ENCODE measurements at regions not wholly inside any gene's neighbourhood (a gene's known extent, or its start where the extent isn't known, plus 50 kb on each side); places are given as distances from the start of the nearest gene placed in this dataset.
"Not testable (repeated sequence)": the region's sequence is repeated elsewhere in the genome, so short reads cannot be mapped to it uniquely, and the experiment has no call there.

- H3K36me3 ChIP-seq (ENCODE audit: control insufficient read depth, insufficient read depth, low read length); in situ Hi-C loops (cut with MboI; ENCODE audit: low sequenced_read_pairs); BruUV-seq (replicated peaks): not testable (repeated sequence)
These were observed 231.1 kb upstream of the NOTCH2NLA start for GRCh38 chr1:146459939-146460338.

DNA sequence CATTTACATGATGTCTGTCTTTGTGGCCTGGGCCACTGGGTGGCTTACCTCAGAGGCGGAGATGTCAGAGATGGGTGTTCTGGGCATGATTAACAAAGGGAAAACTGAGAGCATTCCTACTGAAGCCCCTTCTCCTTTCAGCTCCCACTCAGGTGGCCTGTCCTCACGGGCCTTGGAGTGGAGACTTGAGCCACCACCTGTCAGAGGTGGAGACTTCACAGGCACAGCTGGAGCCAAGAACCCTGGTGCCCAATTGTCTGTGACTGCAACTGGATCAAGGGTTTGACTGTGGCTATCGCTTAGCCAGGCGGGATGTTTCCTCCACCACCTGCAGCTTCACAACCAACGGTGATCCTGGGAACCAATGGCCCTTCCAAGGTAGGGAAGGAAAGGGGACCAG, 230.5 kb upstream of the NOTCH2NLA start:
- H2BK20ac ChIP-seq (ENCODE audit: low read depth, low read length); H2AK5ac ChIP-seq (ENCODE audit: low read depth, low read length); H3K27me3 ChIP-seq (ENCODE audit: control insufficient read depth, insufficient read depth, low read length); H3K4me2 ChIP-seq (ENCODE audit: low read depth, low read length); H3K27ac ChIP-seq (ENCODE audit: insufficient read depth, low read length); H3K23ac ChIP-seq (ENCODE audit: low read depth, low read length); H3K36me3 ChIP-seq (ENCODE audit: control insufficient read depth, insufficient read depth, low read length); H3K18ac ChIP-seq (ENCODE audit: low read depth, low read length); H3K79me1 ChIP-seq (ENCODE audit: low read depth in 1 of 2, low read length in 2 of 2); H4K91ac ChIP-seq (ENCODE audit: insufficient read depth, low read depth, low read length); ATAC-seq (ENCODE audit: low read depth); POLR2A ChIA-PET (ENCODE audit: unreplicated experiment); intact Hi-C loops (cut with micrococcal nuclease); H2BK5ac ChIP-seq (ENCODE audit: low read depth, low read length, poor library complexity, severe bottlenecking); H3K9ac ChIP-seq (ENCODE audit: low read depth, low read length); H4K20me1 ChIP-seq (ENCODE audit: insufficient read depth, low read length); H3K9me1 ChIP-seq (ENCODE audit: insufficient read depth, low read length); H2AFZ ChIP-seq (replicated peaks; ENCODE audit: low read length, poor library complexity); H3K4me3 ChIP-seq (ENCODE audit: insufficient read depth, low read depth, low read length); H2BK15ac ChIP-seq (ENCODE audit: low read depth, low read length); H2BK120ac ChIP-seq (ENCODE audit: low read depth, low read length); H4K8ac ChIP-seq (ENCODE audit: low read depth in 2 of 2, low read length in 2 of 2); BruUV-seq (replicated peaks); H4K5ac ChIP-seq (ENCODE audit: low read depth, low read length); in situ Hi-C loops (cut with MboI; ENCODE audit: low sequenced_read_pairs); DNase-seq; H3K56ac ChIP-seq (ENCODE audit: extremely low read depth, insufficient read depth, low read length); H3K14ac ChIP-seq (replicated peaks; ENCODE audit: low read depth, low read length); dilution Hi-C loops (cut with HindIII; ENCODE audit: low sequenced_read_pairs, unreplicated experiment); H2AK9ac ChIP-seq (replicated peaks; ENCODE audit: low read depth, low read length, poor library complexity); H3K4me1 ChIP-seq (ENCODE audit: control insufficient read depth, insufficient read depth, low read length); H3K9me3 ChIP-seq (ENCODE audit: control insufficient read depth, insufficient read depth, low read length); H3K4ac ChIP-seq (ENCODE audit: low read depth, low read length); CTCF ChIA-PET: not testable (repeated sequence)
- WGBS, 2 experiments (ENCODE audit: extremely low coverage in 2 of 2, insufficient read length in 1 of 2) = no CpG with 5 or more reads among the region's 5 CpGs

More at GRCh38 chr1:146459939-146460338, 231.1 kb upstream of the NOTCH2NLA start:
- H3K4ac ChIP-seq (ENCODE audit: low read depth, low read length); ATAC-seq (ENCODE audit: low read depth); H3K9ac ChIP-seq (ENCODE audit: low read depth, low read length); H3K79me1 ChIP-seq (ENCODE audit: low read depth in 1 of 2, low read length in 2 of 2); dilution Hi-C loops (cut with HindIII; ENCODE audit: low sequenced_read_pairs, unreplicated experiment); H3K27ac ChIP-seq (ENCODE audit: insufficient read depth, low read length); H4K8ac ChIP-seq (ENCODE audit: low read depth in 2 of 2, low read length in 2 of 2); H3K4me3 ChIP-seq (ENCODE audit: insufficient read depth, low read depth, low read length); H2BK5ac ChIP-seq (ENCODE audit: low read depth, low read length, poor library complexity, severe bottlenecking); H2BK120ac ChIP-seq (ENCODE audit: low read depth, low read length); H3K14ac ChIP-seq (replicated peaks; ENCODE audit: low read depth, low read length); H4K20me1 ChIP-seq (ENCODE audit: insufficient read depth, low read length); H2AFZ ChIP-seq (replicated peaks; ENCODE audit: low read length, poor library complexity); H4K91ac ChIP-seq (ENCODE audit: insufficient read depth, low read depth, low read length); H4K5ac ChIP-seq (ENCODE audit: low read depth, low read length); H3K18ac ChIP-seq (ENCODE audit: low read depth, low read length); H2AK9ac ChIP-seq (replicated peaks; ENCODE audit: low read depth, low read length, poor library complexity); H3K4me2 ChIP-seq (ENCODE audit: low read depth, low read length); H3K27me3 ChIP-seq (ENCODE audit: control insufficient read depth, insufficient read depth, low read length); CTCF ChIA-PET; H2AK5ac ChIP-seq (ENCODE audit: low read depth, low read length); DNase-seq; H3K4me1 ChIP-seq (ENCODE audit: control insufficient read depth, insufficient read depth, low read length); H3K56ac ChIP-seq (ENCODE audit: extremely low read depth, insufficient read depth, low read length); H2BK20ac ChIP-seq (ENCODE audit: low read depth, low read length); intact Hi-C loops (cut with micrococcal nuclease); H3K9me3 ChIP-seq (ENCODE audit: control insufficient read depth, insufficient read depth, low read length); H2BK15ac ChIP-seq (ENCODE audit: low read depth, low read length); H3K23ac ChIP-seq (ENCODE audit: low read depth, low read length); H3K9me1 ChIP-seq (ENCODE audit: insufficient read depth, low read length); POLR2A ChIA-PET (ENCODE audit: unreplicated experiment): not testable (repeated sequence)
- WGBS, 2 experiments (ENCODE audit: extremely low coverage in 2 of 2, insufficient read length in 1 of 2) = no CpG with 5 or more reads among the region's 2 CpGs
